GM23338 (cell line): ENCODE measurements at regions not wholly inside any gene's neighbourhood (a gene's known extent, or its start where the extent isn't known, plus 50 kb on each side); places are given as distances from the start of the nearest gene placed in this dataset.

Experiments
- ATAC-seq: fragments of 200-7000 bp; cut with Tn5 transposase; 3 replicates; pipeline ENCODE4 v1.9.1; 2020
- DNase-seq: peaks from one replicate; pipeline ENCODE4 v3.0.0-alpha.2; 2015; ENCODE audit warnings: low spot score
- H2AFZ ChIP-seq: fragments of 200-600 bp; sonication (generic); 2 replicates; pipeline ENCODE4 v1.8.0; 2016; ENCODE audit warnings: antibody characterized with exemption, mild to moderate bottlenecking, moderate library complexity
- H3F3A ChIP-seq: fragments of 200-600 bp; sonication (generic); replicated peaks from 2 replicates; pipeline ENCODE4 v1.8.0; 2017; ENCODE audit warnings: antibody characterized with exemption, mixed run types, low read depth
- H3K27ac ChIP-seq: fragments of 200-600 bp; sonication (generic); 2 replicates; pipeline ENCODE4 v1.6.1; 2016; ENCODE audit warnings: low read depth
- H3K27me3 ChIP-seq: fragments of 200-600 bp; sonication (generic); 2 replicates; pipeline ENCODE4 v1.8.0; 2016; ENCODE audit warnings: mild to moderate bottlenecking, mixed run types, moderate library complexity; ENCODE audit not compliant: insufficient read depth
- H3K36me3 ChIP-seq: fragments of 200-600 bp; sonication (generic); 2 replicates; pipeline ENCODE4 v1.8.0; 2016; ENCODE audit warnings: mild to moderate bottlenecking; ENCODE audit not compliant: insufficient read depth
- H3K4me1 ChIP-seq: fragments of 200-600 bp; sonication (generic); 2 replicates; pipeline ENCODE4 v1.8.0; 2016; ENCODE audit warnings: mild to moderate bottlenecking, moderate library complexity; ENCODE audit not compliant: insufficient read depth
- H3K4me2 ChIP-seq: fragments of 200-600 bp; sonication (generic); 2 replicates; pipeline ENCODE4 v1.7.1; 2017; ENCODE audit warnings: mixed run types
- H3K4me3 ChIP-seq: fragments of 200-600 bp; sonication (generic); 2 replicates; pipeline ENCODE4 v1.6.1; 2016; ENCODE audit warnings: mixed run types
- H3K79me2 ChIP-seq: fragments of 200-600 bp; sonication (generic); replicated peaks from 2 replicates; pipeline ENCODE4 v1.8.0; 2017; ENCODE audit warnings: mild to moderate bottlenecking; ENCODE audit not compliant: insufficient read depth
- H3K9me2 ChIP-seq: fragments of 200-600 bp; sonication (generic); 2 replicates; pipeline ENCODE4 v1.8.0; 2017; ENCODE audit not compliant: insufficient read depth
- H4K20me1 ChIP-seq: fragments of 200-600 bp; sonication (generic); replicated peaks from 2 replicates; pipeline ENCODE4 v1.8.0; 2017; ENCODE audit warnings: mild to moderate bottlenecking; ENCODE audit not compliant: insufficient read depth
- H3K27ac Mint-ChIP-seq: 2 replicates; pipeline ENCODE4 v1.8.0; 2020; ENCODE audit warnings: inconsistent platforms, mild to moderate bottlenecking, moderate library complexity, mixed read lengths
- H3K27me3 Mint-ChIP-seq: 3 replicates; pipeline ENCODE4 v1.8.0; 2022; ENCODE audit warnings: low read depth, mild to moderate bottlenecking, moderate library complexity, mixed read lengths, inconsistent platforms; ENCODE audit not compliant: insufficient read depth, poor library complexity
- H3K36me3 Mint-ChIP-seq: 3 replicates; pipeline ENCODE4 v1.8.0; 2021; ENCODE audit warnings: low read depth, mild to moderate bottlenecking, inconsistent platforms, moderate library complexity, mixed read lengths
- H3K4me1 Mint-ChIP-seq: 3 replicates; pipeline ENCODE4 v1.8.0; 2020; ENCODE audit warnings: mild to moderate bottlenecking, inconsistent platforms, mixed read lengths
- H3K4me3 Mint-ChIP-seq: 3 replicates; pipeline ENCODE4 v1.8.0; 2021; ENCODE audit warnings: moderate library complexity, mild to moderate bottlenecking, inconsistent platforms, mixed read lengths
- H3K9me3 Mint-ChIP-seq: 3 replicates; pipeline ENCODE4 v1.8.0; 2020; ENCODE audit warnings: moderate library complexity, mild to moderate bottlenecking, inconsistent platforms, mixed read lengths
- CREB1 ChIP-seq: fragments of 250-450 bp; sonication (Bioruptor Pico); IDR thresholded peaks from 2 replicates; pipeline ENCODE4 v1.5.0; 2020; ENCODE audit warnings: low read depth, mild to moderate bottlenecking, moderate library complexity
- CTCF ChIP-seq, 2 experiments: fragments of 200-600 bp in 1 of 2; sonication (generic) in 1 of 2; conservative IDR thresholded peaks; 2 replicates each; pipeline versions ENCODE4 v1.5.1 to v1.6.1; 2016 to 2017; ENCODE audit warnings: antibody characterized with exemption in 2 of 2, low read depth in 2 of 2, mild to moderate bottlenecking in 2 of 2, moderate library complexity in 1 of 2
- ETS1 ChIP-seq: IDR thresholded peaks from 2 replicates; pipeline ENCODE4 v1.6.1; 2016; ENCODE audit warnings: antibody characterized with exemption
- EZH2 ChIP-seq: fragments of 200-600 bp; sonication (generic); IDR thresholded peaks from one replicate; pipeline ENCODE4 v1.8.0; 2017; ENCODE audit warnings: antibody characterized with exemption, mild to moderate bottlenecking, low read depth; ENCODE audit not compliant: unreplicated experiment
- EZH2phosphoT487 ChIP-seq: fragments of 200-600 bp; sonication (generic); IDR thresholded peaks from one replicate; pipeline ENCODE4 v1.8.1; 2018; ENCODE audit warnings: antibody characterized with exemption; ENCODE audit not compliant: unreplicated experiment
- JUNB ChIP-seq: IDR thresholded peaks from one replicate; pipeline ENCODE4 v1.6.1; 2016; ENCODE audit warnings: antibody characterized with exemption; ENCODE audit not compliant: unreplicated experiment
- REST ChIP-seq: IDR thresholded peaks from one replicate; pipeline ENCODE4 v1.6.1; 2018; ENCODE audit warnings: antibody characterized with exemption; ENCODE audit not compliant: unreplicated experiment
- STAT1 ChIP-seq: IDR thresholded peaks from one replicate; pipeline ENCODE4 v1.6.1; 2016; ENCODE audit warnings: antibody characterized with exemption; ENCODE audit not compliant: unreplicated experiment
- ZNF331 ChIP-seq: fragments of 250-450 bp; sonication (Bioruptor Pico); IDR thresholded peaks from 2 replicates; pipeline ENCODE4 v1.5.0; 2020; ENCODE audit warnings: low read depth, mild to moderate bottlenecking, moderate library complexity
- ZNF462 ChIP-seq: fragments of 250-450 bp; sonication (Bioruptor Pico); IDR thresholded peaks from 2 replicates; pipeline ENCODE4 v1.5.0; 2020; ENCODE audit warnings: mild to moderate bottlenecking, moderate library complexity

GRCh38 chr3:84223512-84223911 is 735.3 kb upstream of the CADM2 start (continued):
- no peak for TF ChIP-seq ZNF462

GRCh38 chr3:84224262-84224661 is 734.5 kb upstream of the CADM2 start:
- Mint-ChIP-seq H3K27me3 (peaks cover 3% of the 10 kb centered on the region), H3K4me3 (no peak overlapping the region), H3K9me3 (peaks cover 78% of the 10 kb centered on the region), H3K27ac (no peak overlapping the region), H3K36me3 (peaks cover 53% of the 10 kb centered on the region), H3K4me1 (no peaks in the 10 kb centered on the region)
- ATAC-seq (no peak), DNase-seq (no peak)
- Histone ChIP-seq H3K36me3 (peaks cover 21% of the 10 kb centered on the region), H3K4me2 (no peak overlapping the region), H3K9me2 (peaks cover 13% of the 10 kb centered on the region), H3F3A (no peaks in the 10 kb centered on the region), H2AFZ (no peak overlapping the region), H3K4me1 (no peaks in the 10 kb centered on the region), H3K79me2 (no peaks in the 10 kb centered on the region), H3K4me3 (no peak overlapping the region), H3K27me3 (no peaks in the 10 kb centered on the region), H3K27ac (no peak overlapping the region), H4K20me1 (no peaks in the 10 kb centered on the region)
- TF ChIP-seq ETS1 = no peak
- TF ChIP-seq REST = no peak
- TF ChIP-seq EZH2 = no peak
- TF ChIP-seq JUNB = no peak
- no peak for TF ChIP-seq CTCF (conservative IDR thresholded peaks at IDR 0.05; ENCODE audit: low read depth in 2 of 2)
- no peak for TF ChIP-seq EZH2phosphoT487
- no peak for TF ChIP-seq ZNF331
- TF ChIP-seq STAT1 = no peak
- TF ChIP-seq CREB1 = no peak
